ENCODE measurements at regions not wholly inside any gene's neighbourhood (a gene's known extent, or its start where the extent isn't known, plus 50 kb on each side); places are given as distances from the start of the nearest gene placed in this dataset.

- Histone ChIP-seq H3K4ac (ENCODE audit: low read depth in 1 of 2, low read length in 2 of 2) (no peak overlapping the region), H2BK12ac (ENCODE audit: low read length in 2 of 2) (no peak overlapping the region), H3K4me2 (ENCODE audit: low read length, poor library complexity, severe bottlenecking) (no peak overlapping the region), H3K4me3 (ENCODE audit: insufficient read depth in 1 of 2, low read depth in 1 of 2, low read length in 2 of 2) (no peak overlapping the region), H2BK15ac (ENCODE audit: low read depth, poor library complexity, severe bottlenecking) (no peak overlapping the region), H4K8ac (ENCODE audit: low read length) (no peak overlapping the region), H3K36me3 (ENCODE audit: control insufficient read depth in 1 of 2, insufficient read depth in 2 of 2, low read depth in 1 of 2, low read length in 2 of 2) (no peaks in the 10 kb centered on the region), H3K27ac (ENCODE audit: low read length, poor library complexity, severe bottlenecking) (no peak overlapping the region), H3K4me1 (ENCODE audit: control insufficient read depth, insufficient read depth, low read depth, low read length) (peaks cover 1% of the 10 kb centered on the region), H3K18ac (ENCODE audit: low read depth in 1 of 2, low read length in 2 of 2) (no peak overlapping the region), H3K9ac (ENCODE audit: low read length) (no peak overlapping the region), H3K79me1 (replicated peaks; ENCODE audit: low read length, poor library complexity, severe bottlenecking) (no peaks in the 10 kb centered on the region), H3K23ac (ENCODE audit: low read length in 2 of 2) (no peak overlapping the region), H2AK5ac (ENCODE audit: low read length, severe bottlenecking) (no peak overlapping the region), H3K9me3 (ENCODE audit: control insufficient read depth, low read length) (no peaks in the 10 kb centered on the region), H2BK120ac (ENCODE audit: low read depth, low read length) (no peak overlapping the region), H3K27me3 (ENCODE audit: control insufficient read depth in 1 of 2, insufficient read depth in 1 of 2, low read length in 2 of 2) (peaks cover 0 to 8% of the 10 kb centered on the region in 2 experiments), H2AFZ (ENCODE audit: low read depth, low read length) (no peak overlapping the region), H3K14ac (ENCODE audit: low read length in 2 of 2) (no peak overlapping the region), H2BK5ac (ENCODE audit: low read depth, low read length, poor library complexity, severe bottlenecking) (no peak overlapping the region), H4K91ac (ENCODE audit: low read length) (no peak overlapping the region)
- DNase-seq, result no peak
These were observed 182.8 kb downstream of the GADD45G start for GRCh38 chr9:89787595-89787994.

GRCh38 chr9:89788434-89788833 is 183.6 kb downstream of the GADD45G start:
- no peak overlapping the region for H3K4me3 ChIP-seq (ENCODE audit: insufficient read depth in 1 of 2, low read depth in 1 of 2, low read length in 2 of 2)
- H3K14ac ChIP-seq (ENCODE audit: low read length in 2 of 2), result no peak overlapping the region
- no peak overlapping the region for H3K23ac ChIP-seq (ENCODE audit: low read length in 2 of 2)
- H3K79me1 ChIP-seq (replicated peaks; ENCODE audit: low read length, poor library complexity, severe bottlenecking), result no peaks in the 10 kb centered on the region
- H3K4me1 ChIP-seq (ENCODE audit: control insufficient read depth, insufficient read depth, low read depth, low read length), result peaks cover 8% of the 10 kb centered on the region
- no peak overlapping the region for H2AK5ac ChIP-seq (ENCODE audit: low read length, severe bottlenecking)
- H3K18ac ChIP-seq (ENCODE audit: low read depth in 1 of 2, low read length in 2 of 2), result no peak overlapping the region
- H2BK5ac ChIP-seq (ENCODE audit: low read depth, low read length, poor library complexity, severe bottlenecking), result no peak overlapping the region
- no peak for DNase-seq
- H3K9me3 ChIP-seq (ENCODE audit: control insufficient read depth, low read length), result no peaks in the 10 kb centered on the region
- no peak overlapping the region for H3K27ac ChIP-seq (ENCODE audit: low read length, poor library complexity, severe bottlenecking)
- H2BK12ac ChIP-seq (ENCODE audit: low read length in 2 of 2), result no peak overlapping the region
- no peak overlapping the region for H3K4ac ChIP-seq (ENCODE audit: low read depth in 1 of 2, low read length in 2 of 2)
- peaks cover 0 to 8% of the 10 kb centered on the region in 2 experiments for H3K27me3 ChIP-seq (ENCODE audit: control insufficient read depth in 1 of 2, insufficient read depth in 1 of 2, low read length in 2 of 2)
- no peak overlapping the region for H2BK15ac ChIP-seq (ENCODE audit: low read depth, poor library complexity, severe bottlenecking)
- H2AFZ ChIP-seq (ENCODE audit: low read depth, low read length), result no peak overlapping the region
- H3K36me3 ChIP-seq (ENCODE audit: control insufficient read depth in 1 of 2, insufficient read depth in 2 of 2, low read depth in 1 of 2, low read length in 2 of 2), result no peaks in the 10 kb centered on the region
- no peak overlapping the region for H3K4me2 ChIP-seq (ENCODE audit: low read length, poor library complexity, severe bottlenecking)
- no peak overlapping the region for H4K8ac ChIP-seq (ENCODE audit: low read length)
- H4K91ac ChIP-seq (ENCODE audit: low read length), result no peak overlapping the region
- H3K9ac ChIP-seq (ENCODE audit: low read length), result no peak overlapping the region
- no peak overlapping the region for H2BK120ac ChIP-seq (ENCODE audit: low read depth, low read length)

- Histone ChIP-seq H3K9me3 (ENCODE audit: control insufficient read depth, low read length) (no peaks in the 10 kb centered on the region), H3K27me3 (ENCODE audit: control insufficient read depth in 1 of 2, insufficient read depth in 1 of 2, low read length in 2 of 2) (peaks cover 0 to 8% of the 10 kb centered on the region in 2 experiments)
These were observed 185.2 kb downstream of the GADD45G start for GRCh38 chr9:89789922-89790510.

DNA sequence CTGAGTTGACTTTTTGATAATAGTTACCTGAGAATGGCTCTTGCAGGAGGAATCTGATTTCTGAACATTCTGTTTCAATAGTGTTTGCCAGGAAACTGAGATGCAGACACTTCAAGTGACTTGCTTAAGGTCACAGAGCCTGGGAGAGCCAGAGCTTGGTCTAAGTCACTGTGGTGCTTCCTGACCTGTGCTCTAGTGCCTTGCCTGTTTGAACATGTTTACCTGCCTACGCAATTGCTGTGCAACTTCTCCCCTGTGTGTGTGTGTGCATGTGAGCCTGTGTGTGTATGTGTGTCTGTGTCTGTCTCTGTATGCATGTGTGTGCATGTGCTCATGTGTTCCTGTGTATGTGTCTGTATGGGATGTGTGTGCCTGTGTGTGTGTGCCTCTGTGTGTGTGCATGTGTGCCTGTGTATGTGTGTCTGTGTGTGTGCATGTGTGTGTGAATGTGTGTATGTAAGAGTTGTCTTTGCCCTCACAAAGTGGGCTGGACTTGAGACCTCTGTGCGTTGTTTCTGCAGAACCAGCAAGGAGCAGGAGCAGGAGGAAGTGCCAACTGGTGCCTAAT is 185.8 kb downstream of the GADD45G start:
- Histone ChIP-seq H4K91ac (ENCODE audit: low read length) (peak overlapping the region; percentile 61), H2BK12ac (ENCODE audit: low read length in 2 of 2) (no peak overlapping the region), H2BK15ac (ENCODE audit: low read depth, poor library complexity, severe bottlenecking) (no peak overlapping the region), H2AFZ (ENCODE audit: low read depth, low read length) (no peak overlapping the region), H3K4me2 (ENCODE audit: low read length, poor library complexity, severe bottlenecking) (no peak overlapping the region), H3K27me3 (ENCODE audit: control insufficient read depth in 1 of 2, insufficient read depth in 1 of 2, low read length in 2 of 2) (peaks cover 0 to 8% of the 10 kb centered on the region in 2 experiments), H3K4ac (ENCODE audit: low read depth in 1 of 2, low read length in 2 of 2) (no peak overlapping the region), H3K36me3 (ENCODE audit: control insufficient read depth in 1 of 2, insufficient read depth in 2 of 2, low read depth in 1 of 2, low read length in 2 of 2) (no peaks in the 10 kb centered on the region), H3K4me1 (ENCODE audit: control insufficient read depth, insufficient read depth, low read depth, low read length) (peaks cover 13% of the 10 kb centered on the region), H2AK5ac (ENCODE audit: low read length, severe bottlenecking) (no peak overlapping the region), H3K18ac (ENCODE audit: low read depth in 1 of 2, low read length in 2 of 2) (no peak overlapping the region), H4K8ac (ENCODE audit: low read length) (peak overlapping the region; percentile 22), H3K27ac (ENCODE audit: low read length, poor library complexity, severe bottlenecking) (no peak overlapping the region), H3K14ac (ENCODE audit: low read length in 2 of 2) (no peak overlapping the region), H2BK5ac (ENCODE audit: low read depth, low read length, poor library complexity, severe bottlenecking) (no peak overlapping the region), H3K4me3 (ENCODE audit: insufficient read depth in 1 of 2, low read depth in 1 of 2, low read length in 2 of 2) (no peak overlapping the region), H3K9ac (ENCODE audit: low read length) (no peak overlapping the region), H2BK120ac (ENCODE audit: low read depth, low read length) (no peak overlapping the region), H3K9me3 (ENCODE audit: control insufficient read depth, low read length) (no peaks in the 10 kb centered on the region), H3K23ac (ENCODE audit: low read length in 2 of 2) (no peak overlapping the region), H3K79me1 (replicated peaks; ENCODE audit: low read length, poor library complexity, severe bottlenecking) (no peaks in the 10 kb centered on the region)
- WGBS, result 90% methylated on average over 2 of the region's 2 CpGs
- no peak for DNase-seq

More at GRCh38 chr9:89789922-89790510, 185.2 kb downstream of the GADD45G start:
- no peaks in the 10 kb centered on the region for H3K79me1 ChIP-seq (replicated peaks; ENCODE audit: low read length, poor library complexity, severe bottlenecking)
- no peak overlapping the region for H2BK5ac ChIP-seq (ENCODE audit: low read depth, low read length, poor library complexity, severe bottlenecking)
- H3K27ac ChIP-seq (ENCODE audit: low read length, poor library complexity, severe bottlenecking), result no peak overlapping the region
- H2AK5ac ChIP-seq (ENCODE audit: low read length, severe bottlenecking), result no peak overlapping the region
- no peak overlapping the region for H2AFZ ChIP-seq (ENCODE audit: low read depth, low read length)
- H3K23ac ChIP-seq (ENCODE audit: low read length in 2 of 2), result no peak overlapping the region
- WGBS, result 92% methylated on average over 8 of the region's 8 CpGs
- no peak for DNase-seq
- no peaks in the 10 kb centered on the region for H3K36me3 ChIP-seq (ENCODE audit: control insufficient read depth in 1 of 2, insufficient read depth in 2 of 2, low read depth in 1 of 2, low read length in 2 of 2)
- no peak overlapping the region for H3K4me2 ChIP-seq (ENCODE audit: low read length, poor library complexity, severe bottlenecking)
- no peak overlapping the region for H3K9ac ChIP-seq (ENCODE audit: low read length)
- no peak overlapping the region for H2BK120ac ChIP-seq (ENCODE audit: low read depth, low read length)
- no peak overlapping the region for H3K18ac ChIP-seq (ENCODE audit: low read depth in 1 of 2, low read length in 2 of 2)
- H3K14ac ChIP-seq (ENCODE audit: low read length in 2 of 2), result no peak overlapping the region
- peak overlapping the region in 1 of 2 experiments; percentile 10 for H3K4ac ChIP-seq (ENCODE audit: low read depth in 1 of 2, low read length in 2 of 2)
- H2BK15ac ChIP-seq (ENCODE audit: low read depth, poor library complexity, severe bottlenecking), result peak overlapping the region; percentile 12
- no peak overlapping the region for H4K8ac ChIP-seq (ENCODE audit: low read length)
- no peak overlapping the region for H3K4me3 ChIP-seq (ENCODE audit: insufficient read depth in 1 of 2, low read depth in 1 of 2, low read length in 2 of 2)
- H2BK12ac ChIP-seq (ENCODE audit: low read length in 2 of 2), result no peak overlapping the region
- H3K4me1 ChIP-seq (ENCODE audit: control insufficient read depth, insufficient read depth, low read depth, low read length), result peaks cover 12% of the 10 kb centered on the region
- no peak overlapping the region for H4K91ac ChIP-seq (ENCODE audit: low read length)
